OCI-LY7 (cell line): ENCODE measurements at regions not wholly inside any gene's neighbourhood (a gene's known extent, or its start where the extent isn't known, plus 50 kb on each side); places are given as distances from the start of the nearest gene placed in this dataset.

Source experiments
- CTCF ChIP-seq: fragments of 200-600 bp; sonication (generic); conservative IDR thresholded peaks from 2 replicates; pipeline ENCODE4 v1.5.1; 2014; ENCODE audit warnings: mild to moderate bottlenecking, antibody characterized with exemption, low read length, moderate library complexity, mixed read lengths
- EZH2phosphoT487 ChIP-seq: fragments of 200-600 bp; sonication (generic); IDR thresholded peaks from 2 replicates; pipeline ENCODE4 v1.6.1; 2018; ENCODE audit warnings: low read depth, borderline replicate concordance, mild to moderate bottlenecking, mixed run types, antibody characterized with exemption, low read length, moderate library complexity, mixed read lengths

- TF ChIP-seq CTCF (no peak), EZH2phosphoT487 (no peak)
Observed at GRCh38 chrX:522456-522855, 108.1 kb upstream of the SHOX start.
